Adrenal gland (tissue), 9 donors: ENCODE measurements at regions not wholly inside any gene's neighbourhood (a gene's known extent, or its start where the extent isn't known, plus 50 kb on each side); places are given as distances from the start of the nearest gene placed in this dataset.

ENCODE experiments used
- DNase-seq, 7 donors: peaks; one replicate each; pipeline ENCODE4 v3.0.0-alpha.2; 2019 to 2020
- H3K27ac ChIP-seq, 5 donors: fragments of 200-600 bp; sonication (generic) in 4 of 5; 1 replicate in 3 of 5; 2 replicates in 2 of 5; pipeline versions ENCODE4 v1.5.1 to v1.8.0; 2016 to 2020; ENCODE audit warnings: mild to moderate bottlenecking in 1 of 5
- H3K27me3 ChIP-seq: fragments of 200-600 bp; 2 replicates; pipeline ENCODE4 v1.8.0; 2021
- H3K36me3 ChIP-seq, 2 donors: fragments of 200-600 bp; replicated peaks in 1 of 2; 1 replicate in 1 of 2; 2 replicates in 1 of 2; pipeline versions ENCODE4 v1.5.1 to v1.8.0; 2018 to 2022
- H3K4me1 ChIP-seq, 2 donors: fragments of 200-600 bp; replicated peaks in 1 of 2; 1 replicate in 1 of 2; 2 replicates in 1 of 2; pipeline versions ENCODE4 v1.5.1 to v1.8.0; 2018 to 2021
- H3K4me3 ChIP-seq, 4 donors: fragments of 200-600 bp; sonication (generic) in 3 of 4; one replicate each; pipeline ENCODE4 v1.5.1; 2016 to 2018
- H3K9me3 ChIP-seq, 3 donors: fragments of 200-600 bp; sonication (generic) in 1 of 3; replicated peaks in 1 of 3; 1 replicate in 2 of 3; 2 replicates in 1 of 3; pipeline versions ENCODE4 v1.5.1 to v1.8.0; 2016 to 2021
- POLR2A ChIP-seq, 2 donors: fragments of 450-650 bp; IDR thresholded peaks; one replicate each; pipeline ENCODE4 v1.6.1; 2017; ENCODE audit warnings: antibody characterized with exemption in 2 of 2, mild to moderate bottlenecking in 2 of 2, moderate library complexity in 1 of 2
- WGBS, 4 donors: extraction: QIAGEN DNeasy Blood & Tissue Kit in 2 of 4; methylation state at CpG; one replicate each; pipeline versions ENCODE4 v1.1.5 to v1.1.7; 2013 to 2017; 5-methylcytosine and 5-hydroxymethylcytosine counted together
- intact Hi-C, 2 donors: fragments of 100-400 bp; cut with DNase I; formaldehyde crosslinking; loops; one replicate each; pipeline versions ENCODE4 v1.14.1 to v1.15.0; 2022 to 2023
- TF ChIP-seq, protein P1 (sequence below), 6 experiments: fragments of 450-650 bp in 4 of 6; fragments of 200-600 bp in 2 of 6; sonication (generic) in 1 of 6; IDR thresholded peaks; 1 replicate in 5 of 6; 2 replicates in 1 of 6; pipeline versions ENCODE4 v1.5.1 to v1.8.0; 2016 to 2021; ENCODE audit warnings: antibody characterized with exemption in 6 of 6, mild to moderate bottlenecking in 2 of 6, moderate library complexity in 1 of 6
- donor health status: healthy with polysubstance abuse.
- donor health status: Bipolar disorder and iron deficiency.
- donor health status: DM: yes; HTN: yes; CAD: no.
- donor health status: DM: no; HTN: no; CAD: no.
- donor health status: DM: no; HTN: no; CAD: no.

GRCh38 chr9:129474740-129475404 lies 146.0 kb downstream of the C9orf50 start:
- no peak overlapping the region for H3K4me3 ChIP-seq
- intact Hi-C loops, result loop anchor here in 1 of 2 donors (10.0 kb wide), 1 partner anchor 150 kb away; no protein-coding TSS in a partner anchor
- H3K27ac ChIP-seq, result peak overlapping the region; percentile 25 to 100 (median 82)
- DNase-seq, result no peak
- no peak for TF ChIP-seq POLR2A (IDR thresholded peaks at IDR 0.05)
- TF ChIP-seq, protein P1, sequence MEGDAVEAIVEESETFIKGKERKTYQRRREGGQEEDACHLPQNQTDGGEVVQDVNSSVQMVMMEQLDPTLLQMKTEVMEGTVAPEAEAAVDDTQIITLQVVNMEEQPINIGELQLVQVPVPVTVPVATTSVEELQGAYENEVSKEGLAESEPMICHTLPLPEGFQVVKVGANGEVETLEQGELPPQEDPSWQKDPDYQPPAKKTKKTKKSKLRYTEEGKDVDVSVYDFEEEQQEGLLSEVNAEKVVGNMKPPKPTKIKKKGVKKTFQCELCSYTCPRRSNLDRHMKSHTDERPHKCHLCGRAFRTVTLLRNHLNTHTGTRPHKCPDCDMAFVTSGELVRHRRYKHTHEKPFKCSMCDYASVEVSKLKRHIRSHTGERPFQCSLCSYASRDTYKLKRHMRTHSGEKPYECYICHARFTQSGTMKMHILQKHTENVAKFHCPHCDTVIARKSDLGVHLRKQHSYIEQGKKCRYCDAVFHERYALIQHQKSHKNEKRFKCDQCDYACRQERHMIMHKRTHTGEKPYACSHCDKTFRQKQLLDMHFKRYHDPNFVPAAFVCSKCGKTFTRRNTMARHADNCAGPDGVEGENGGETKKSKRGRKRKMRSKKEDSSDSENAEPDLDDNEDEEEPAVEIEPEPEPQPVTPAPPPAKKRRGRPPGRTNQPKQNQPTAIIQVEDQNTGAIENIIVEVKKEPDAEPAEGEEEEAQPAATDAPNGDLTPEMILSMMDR (IDR thresholded peaks at IDR 0.05), result no peak
- H3K9me3 ChIP-seq, result no peaks in the 10 kb centered on the region
- H3K36me3 ChIP-seq, result no peaks in the 10 kb centered on the region
- 86 to 94% (median 88%) methylated on average over 4 to 6 of the region's 6 CpGs for WGBS, 4 donors
- no peaks in the 10 kb centered on the region for H3K27me3 ChIP-seq
- H3K4me1 ChIP-seq, result peaks cover 28 to 58% of the 10 kb centered on the region in 2 donors

- 39 to 49% (median 44%) methylated on average over 15 of the region's 15 CpGs for WGBS, 4 donors
- DNase-seq, result peak; percentile 68 to 93 (median 83)
- peaks cover 28 to 46% of the 10 kb centered on the region in 2 donors for H3K4me1 ChIP-seq
- TF ChIP-seq POLR2A (IDR thresholded peaks at IDR 0.05), result peak in 1 of 2 donors; percentile 61
- TF ChIP-seq, protein P1 (IDR thresholded peaks at IDR 0.05), result no peak
- no peaks in the 10 kb centered on the region for H3K36me3 ChIP-seq
- intact Hi-C loops, result loop anchor here in 1 of 2 donors (10.0 kb wide), 1 partner anchor 149 kb away; no protein-coding TSS in a partner anchor
- H3K9me3 ChIP-seq, result no peaks in the 10 kb centered on the region
- H3K4me3 ChIP-seq, result no peak overlapping the region
- H3K27ac ChIP-seq, result peak overlapping the region; percentile 25 to 100 (median 82)
- no peaks in the 10 kb centered on the region for H3K27me3 ChIP-seq
Measured at GRCh38 chr9:129473523-129474244, 147.2 kb downstream of the C9orf50 start.

DNA sequence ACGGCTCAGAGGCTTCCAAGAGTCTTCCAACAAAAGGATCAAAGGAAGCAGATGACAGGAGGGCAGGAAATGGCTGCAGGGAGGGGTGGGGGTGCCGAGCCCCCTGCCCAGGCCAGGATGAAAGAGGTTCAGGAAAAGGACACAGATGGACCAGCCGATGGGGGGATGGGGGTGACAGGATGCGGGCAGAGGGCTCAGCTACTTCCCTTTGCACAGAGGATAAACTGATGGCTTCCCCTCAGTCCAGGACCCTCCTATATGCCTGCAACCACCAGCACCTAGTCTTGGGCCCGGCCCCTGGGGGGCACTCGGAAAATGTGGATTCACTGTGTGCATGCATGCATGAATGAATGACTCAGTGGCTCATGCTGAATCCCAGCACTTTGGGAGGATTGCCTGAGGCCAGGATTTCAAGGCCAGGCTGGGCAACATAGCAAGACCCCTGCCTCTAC lies 148.2 kb downstream of the C9orf50 start:
- no peaks in the 10 kb centered on the region for H3K27me3 ChIP-seq
- H3K9me3 ChIP-seq, result no peaks in the 10 kb centered on the region
- H3K27ac ChIP-seq, result peak overlapping the region in 2 of 5 donors; percentile 82 to 100
- no peak overlapping the region for H3K4me3 ChIP-seq
- no peak for TF ChIP-seq POLR2A (IDR thresholded peaks at IDR 0.05)
- TF ChIP-seq, protein P1 (IDR thresholded peaks at IDR 0.05), result no peak
- intact Hi-C loops, result loop anchor here in 1 of 2 donors (10.0 kb wide), 1 partner anchor 148 kb away; no protein-coding TSS in a partner anchor
- peaks cover 28 to 36% of the 10 kb centered on the region in 2 donors for H3K4me1 ChIP-seq
- H3K36me3 ChIP-seq, result no peaks in the 10 kb centered on the region
- no peak for DNase-seq
- 57 to 66% (median 63%) methylated on average over 6 of the region's 6 CpGs for WGBS, 4 donors
